HepG2 (cell line): ENCODE measurements at regions not wholly inside any gene's neighbourhood (a gene's known extent, or its start where the extent isn't known, plus 50 kb on each side); places are given as distances from the start of the nearest gene placed in this dataset.

Experiments used
- ATM ChIP-seq: fragments of 450-650 bp; IDR thresholded peaks from 2 replicates; pipeline ENCODE4 v1.7.1; 2017; ENCODE audit warnings: mild to moderate bottlenecking, borderline replicate concordance
- BCL3 ChIP-seq: sonication (generic); formaldehyde crosslinking; IDR thresholded peaks from 2 replicates; pipeline ENCODE4 v1.5.1; 2020; ENCODE audit warnings: mild to moderate bottlenecking, missing genetic modification reagents, moderate library complexity
- CHCHD3 ChIP-seq: sonication (generic); formaldehyde crosslinking; IDR thresholded peaks from 2 replicates; pipeline ENCODE4 v1.8.0; 2022; ENCODE audit warnings: mild to moderate bottlenecking, missing genetic modification reagents, moderate library complexity
- E2F5 ChIP-seq: sonication (generic); formaldehyde crosslinking; conservative IDR thresholded peaks from 2 replicates; pipeline ENCODE4 v1.4.0; 2020; ENCODE audit warnings: missing genetic modification reagents
- KLF11 ChIP-seq: IDR thresholded peaks from 2 replicates; pipeline ENCODE4 v1.6.1; 2016; ENCODE audit warnings: missing compliant biosample characterization
- MYPOP ChIP-seq: sonication (generic); formaldehyde crosslinking; IDR thresholded peaks from 2 replicates; pipeline ENCODE4 v1.8.1; 2023; ENCODE audit warnings: mild to moderate bottlenecking, moderate library complexity, missing genetic modification reagents
- NFRKB ChIP-seq: fragments of 450-650 bp; IDR thresholded peaks from 2 replicates; pipeline ENCODE4 v1.6.1; 2017
- SATB2 ChIP-seq: sonication (generic); formaldehyde crosslinking; IDR thresholded peaks from 2 replicates; pipeline ENCODE4 v1.5.0; 2020; ENCODE audit warnings: missing genetic modification reagents
- ZBTB4 ChIP-seq: sonication (generic); formaldehyde crosslinking; IDR thresholded peaks from 2 replicates; pipeline ENCODE4 v1.4.0; 2020; ENCODE audit warnings: missing genetic modification reagents, mild to moderate bottlenecking, borderline replicate concordance
- ZNF160 ChIP-seq: sonication (generic); formaldehyde crosslinking; IDR thresholded peaks from 2 replicates; pipeline ENCODE4 v1.8.0; 2022; ENCODE audit warnings: mild to moderate bottlenecking, inconsistent platforms, missing genetic modification reagents
- ZNF326 ChIP-seq: sonication (generic); formaldehyde crosslinking; IDR thresholded peaks from 2 replicates; pipeline ENCODE4 v1.4.0; 2020; ENCODE audit warnings: missing genetic modification reagents, borderline replicate concordance
- ZNF33B ChIP-seq: sonication (generic); formaldehyde crosslinking; IDR thresholded peaks from 2 replicates; pipeline ENCODE4 v1.5.1; 2020; ENCODE audit warnings: mild to moderate bottlenecking, missing genetic modification reagents
- ZNF362 ChIP-seq: sonication (generic); formaldehyde crosslinking; IDR thresholded peaks from 2 replicates; pipeline ENCODE4 v1.4.0; 2020; ENCODE audit warnings: missing genetic modification reagents, mild to moderate bottlenecking, borderline replicate concordance
- ZNF552 ChIP-seq: sonication (generic); formaldehyde crosslinking; IDR thresholded peaks from 2 replicates; pipeline ENCODE4 v1.9.0; 2022; ENCODE audit warnings: missing genetic modification reagents, mild to moderate bottlenecking, borderline replicate concordance
- ZNF614 ChIP-seq: IDR thresholded peaks from 2 replicates; pipeline ENCODE4 v1.6.1; 2018; ENCODE audit warnings: missing biosample characterization, missing genetic modification reagents, inconsistent platforms, borderline replicate concordance
- ZNF615 ChIP-seq: sonication (generic); formaldehyde crosslinking; IDR thresholded peaks from 2 replicates; pipeline ENCODE4 v1.5.0; 2020; ENCODE audit warnings: mild to moderate bottlenecking, missing genetic modification reagents, borderline replicate concordance

GRCh38 chr9:26266146-26266793, 588.0 kb upstream of the TUSC1 start (continued):
- TF ChIP-seq ZBTB4 (CRISPR knock-in tag) (no peak), CHCHD3 (no peak), NFRKB (no peak), ZNF33B (CRISPR knock-in tag) (no peak), ZNF326 (CRISPR knock-in tag) (no peak), MYPOP (CRISPR knock-in tag) (no peak), E2F5 (CRISPR knock-in tag) (no peak), ATM (no peak), ZNF362 (CRISPR knock-in tag) (no peak), BCL3 (CRISPR knock-in tag) (no peak), ZNF552 (CRISPR knock-in tag) (no peak), ZNF614 (CRISPR knock-in tag) (no peak), SATB2 (CRISPR knock-in tag) (no peak), ZNF615 (CRISPR knock-in tag) (no peak), ZNF160 (CRISPR knock-in tag) (no peak), KLF11 (CRISPR knock-in tag) (no peak)
